Mesothelial cell of epicardium (in vitro differentiated cells): ENCODE measurements at regions not wholly inside any gene's neighbourhood (a gene's known extent, or its start where the extent isn't known, plus 50 kb on each side); places are given as distances from the start of the nearest gene placed in this dataset.

Source experiments
- DNase-seq, 2 experiments: peaks; one replicate each; pipeline ENCODE4 v3.0.0; 2021; ENCODE audit warnings: low spot score in 2 of 2; ENCODE audit not compliant: unreplicated experiment in 2 of 2
- H3K27ac Mint-ChIP-seq: 2 replicates; pipeline ENCODE4 v1.8.0; 2021; ENCODE audit warnings: mixed read lengths
- H3K27me3 Mint-ChIP-seq: 2 replicates; pipeline ENCODE4 v1.8.0; 2021; ENCODE audit warnings: low read depth, mixed read lengths
- H3K36me3 Mint-ChIP-seq: 2 replicates; pipeline ENCODE4 v1.8.0; 2021; ENCODE audit warnings: mixed read lengths
- H3K4me1 Mint-ChIP-seq: 2 replicates; pipeline ENCODE4 v1.8.0; 2021; ENCODE audit warnings: mixed read lengths
- H3K4me3 Mint-ChIP-seq: 2 replicates; pipeline ENCODE4 v1.8.0; 2021; ENCODE audit warnings: mild to moderate bottlenecking, moderate library complexity, mixed read lengths
- H3K9me3 Mint-ChIP-seq: 2 replicates; pipeline ENCODE4 v1.8.0; 2021; ENCODE audit warnings: mixed read lengths
- CTCF ChIP-seq: fragments of 200-600 bp; sonication (generic); IDR thresholded peaks from one replicate; pipeline ENCODE4 v1.5.0; 2021; ENCODE audit warnings: antibody characterized with exemption; ENCODE audit not compliant: unreplicated experiment

- TF ChIP-seq CTCF = no peak
- no peak for DNase-seq
- H3K4me3 Mint-ChIP-seq = no peak overlapping the region
- peaks cover 1% of the 10 kb centered on the region for H3K27me3 Mint-ChIP-seq
- H3K27ac Mint-ChIP-seq = no peak overlapping the region
- H3K9me3 Mint-ChIP-seq = peaks cover 3% of the 10 kb centered on the region
- H3K36me3 Mint-ChIP-seq = no peaks in the 10 kb centered on the region
- peaks cover 11% of the 10 kb centered on the region for H3K4me1 Mint-ChIP-seq
Observed at GRCh38 chr7:88484551-88484950, 177.9 kb upstream of the STEAP4 start.

GRCh38 chr7:88480896-88481295 lies 174.2 kb upstream of the STEAP4 start:
- TF ChIP-seq CTCF = no peak
- Mint-ChIP-seq H3K9me3 (no peaks in the 10 kb centered on the region), H3K4me1 (peaks cover 11% of the 10 kb centered on the region), H3K4me3 (no peak overlapping the region), H3K27me3 (no peaks in the 10 kb centered on the region), H3K36me3 (no peaks in the 10 kb centered on the region), H3K27ac (no peak overlapping the region)
- no peak for DNase-seq

GRCh38 chr7:88480271-88480670 lies 173.6 kb upstream of the STEAP4 start:
- H3K27ac Mint-ChIP-seq = no peak overlapping the region
- H3K36me3 Mint-ChIP-seq = no peaks in the 10 kb centered on the region
- H3K27me3 Mint-ChIP-seq = no peaks in the 10 kb centered on the region
- no peaks in the 10 kb centered on the region for H3K9me3 Mint-ChIP-seq
- no peak for DNase-seq
- H3K4me3 Mint-ChIP-seq = no peak overlapping the region
- peaks cover 11% of the 10 kb centered on the region for H3K4me1 Mint-ChIP-seq
- no peak for TF ChIP-seq CTCF

- H3K36me3 Mint-ChIP-seq = no peaks in the 10 kb centered on the region
- no peak for DNase-seq
- no peak overlapping the region for H3K27ac Mint-ChIP-seq
- H3K4me3 Mint-ChIP-seq = no peak overlapping the region
- no peaks in the 10 kb centered on the region for H3K9me3 Mint-ChIP-seq
- H3K27me3 Mint-ChIP-seq = no peaks in the 10 kb centered on the region
- peaks cover 4% of the 10 kb centered on the region for H3K4me1 Mint-ChIP-seq
- no peak for TF ChIP-seq CTCF
Observed at GRCh38 chr7:88477976-88478375, 171.3 kb upstream of the STEAP4 start.

- DNase-seq = no peak
- no peak overlapping the region for H3K4me3 Mint-ChIP-seq
- H3K36me3 Mint-ChIP-seq = no peaks in the 10 kb centered on the region
- TF ChIP-seq CTCF = no peak
- H3K27ac Mint-ChIP-seq = no peak overlapping the region
- no peaks in the 10 kb centered on the region for H3K27me3 Mint-ChIP-seq
- H3K4me1 Mint-ChIP-seq = peaks cover 2% of the 10 kb centered on the region
- no peaks in the 10 kb centered on the region for H3K9me3 Mint-ChIP-seq
Observed at GRCh38 chr7:88465600-88465999, 158.9 kb upstream of the STEAP4 start.

GRCh38 chr7:88462799-88463198 lies 156.1 kb upstream of the STEAP4 start:
- H3K4me3 Mint-ChIP-seq = no peak overlapping the region
- H3K27ac Mint-ChIP-seq = no peak overlapping the region
- no peaks in the 10 kb centered on the region for H3K27me3 Mint-ChIP-seq
- DNase-seq = no peak
- H3K4me1 Mint-ChIP-seq = peaks cover 2% of the 10 kb centered on the region
- TF ChIP-seq CTCF = no peak
- no peaks in the 10 kb centered on the region for H3K36me3 Mint-ChIP-seq
- H3K9me3 Mint-ChIP-seq = no peaks in the 10 kb centered on the region
